GM23338 (cell line): ENCODE measurements at regions not wholly inside any gene's neighbourhood (a gene's known extent, or its start where the extent isn't known, plus 50 kb on each side); places are given as distances from the start of the nearest gene placed in this dataset.

Source experiments
- ATAC-seq: fragments of 200-7000 bp; cut with Tn5 transposase; 3 replicates; pipeline ENCODE4 v1.9.1; 2020
- DNase-seq: peaks from one replicate; pipeline ENCODE4 v3.0.0-alpha.2; 2015; ENCODE audit warnings: low spot score
- H2AFZ ChIP-seq: fragments of 200-600 bp; sonication (generic); 2 replicates; pipeline ENCODE4 v1.8.0; 2016; ENCODE audit warnings: antibody characterized with exemption, mild to moderate bottlenecking, moderate library complexity
- H3F3A ChIP-seq: fragments of 200-600 bp; sonication (generic); replicated peaks from 2 replicates; pipeline ENCODE4 v1.8.0; 2017; ENCODE audit warnings: antibody characterized with exemption, mixed run types, low read depth
- H3K27ac ChIP-seq: fragments of 200-600 bp; sonication (generic); 2 replicates; pipeline ENCODE4 v1.6.1; 2016; ENCODE audit warnings: low read depth
- H3K27me3 ChIP-seq: fragments of 200-600 bp; sonication (generic); 2 replicates; pipeline ENCODE4 v1.8.0; 2016; ENCODE audit warnings: mild to moderate bottlenecking, mixed run types, moderate library complexity; ENCODE audit not compliant: insufficient read depth
- H3K36me3 ChIP-seq: fragments of 200-600 bp; sonication (generic); 2 replicates; pipeline ENCODE4 v1.8.0; 2016; ENCODE audit warnings: mild to moderate bottlenecking; ENCODE audit not compliant: insufficient read depth
- H3K4me1 ChIP-seq: fragments of 200-600 bp; sonication (generic); 2 replicates; pipeline ENCODE4 v1.8.0; 2016; ENCODE audit warnings: mild to moderate bottlenecking, moderate library complexity; ENCODE audit not compliant: insufficient read depth
- H3K4me2 ChIP-seq: fragments of 200-600 bp; sonication (generic); 2 replicates; pipeline ENCODE4 v1.7.1; 2017; ENCODE audit warnings: mixed run types
- H3K4me3 ChIP-seq: fragments of 200-600 bp; sonication (generic); 2 replicates; pipeline ENCODE4 v1.6.1; 2016; ENCODE audit warnings: mixed run types
- H3K79me2 ChIP-seq: fragments of 200-600 bp; sonication (generic); replicated peaks from 2 replicates; pipeline ENCODE4 v1.8.0; 2017; ENCODE audit warnings: mild to moderate bottlenecking; ENCODE audit not compliant: insufficient read depth
- H3K9me2 ChIP-seq: fragments of 200-600 bp; sonication (generic); 2 replicates; pipeline ENCODE4 v1.8.0; 2017; ENCODE audit not compliant: insufficient read depth
- H4K20me1 ChIP-seq: fragments of 200-600 bp; sonication (generic); replicated peaks from 2 replicates; pipeline ENCODE4 v1.8.0; 2017; ENCODE audit warnings: mild to moderate bottlenecking; ENCODE audit not compliant: insufficient read depth
- H3K27ac Mint-ChIP-seq: 2 replicates; pipeline ENCODE4 v1.8.0; 2020; ENCODE audit warnings: inconsistent platforms, mild to moderate bottlenecking, moderate library complexity, mixed read lengths
- H3K27me3 Mint-ChIP-seq: 3 replicates; pipeline ENCODE4 v1.8.0; 2022; ENCODE audit warnings: low read depth, mild to moderate bottlenecking, moderate library complexity, mixed read lengths, inconsistent platforms; ENCODE audit not compliant: insufficient read depth, poor library complexity
- H3K36me3 Mint-ChIP-seq: 3 replicates; pipeline ENCODE4 v1.8.0; 2021; ENCODE audit warnings: low read depth, mild to moderate bottlenecking, inconsistent platforms, moderate library complexity, mixed read lengths
- H3K4me1 Mint-ChIP-seq: 3 replicates; pipeline ENCODE4 v1.8.0; 2020; ENCODE audit warnings: mild to moderate bottlenecking, inconsistent platforms, mixed read lengths
- H3K4me3 Mint-ChIP-seq: 3 replicates; pipeline ENCODE4 v1.8.0; 2021; ENCODE audit warnings: moderate library complexity, mild to moderate bottlenecking, inconsistent platforms, mixed read lengths
- H3K9me3 Mint-ChIP-seq: 3 replicates; pipeline ENCODE4 v1.8.0; 2020; ENCODE audit warnings: moderate library complexity, mild to moderate bottlenecking, inconsistent platforms, mixed read lengths
- CREB1 ChIP-seq: fragments of 250-450 bp; sonication (Bioruptor Pico); IDR thresholded peaks from 2 replicates; pipeline ENCODE4 v1.5.0; 2020; ENCODE audit warnings: low read depth, mild to moderate bottlenecking, moderate library complexity
- EZH2 ChIP-seq: fragments of 200-600 bp; sonication (generic); IDR thresholded peaks from one replicate; pipeline ENCODE4 v1.8.0; 2017; ENCODE audit warnings: antibody characterized with exemption, mild to moderate bottlenecking, low read depth; ENCODE audit not compliant: unreplicated experiment
- NANOG ChIP-seq: IDR thresholded peaks from 2 replicates; pipeline ENCODE4 v1.6.1; 2016; ENCODE audit warnings: antibody characterized with exemption, borderline replicate concordance
- STAT1 ChIP-seq: IDR thresholded peaks from one replicate; pipeline ENCODE4 v1.6.1; 2016; ENCODE audit warnings: antibody characterized with exemption; ENCODE audit not compliant: unreplicated experiment
- ZNF114 ChIP-seq: fragments of 250-450 bp; sonication (Bioruptor Pico); IDR thresholded peaks from 2 replicates; pipeline ENCODE4 v1.5.0; 2020; ENCODE audit warnings: mild to moderate bottlenecking, moderate library complexity
- TF ChIP-seq, protein P1 (sequence below): IDR thresholded peaks from one replicate; pipeline ENCODE4 v1.6.1; 2018; ENCODE audit warnings: antibody characterized with exemption; ENCODE audit not compliant: unreplicated experiment
- TF ChIP-seq, protein P2 (sequence below): IDR thresholded peaks from 2 replicates; pipeline ENCODE4 v1.6.1; 2016; ENCODE audit warnings: antibody characterized with exemption
- TF ChIP-seq, protein P3 (sequence below): fragments of 250-450 bp; sonication (Bioruptor Pico); IDR thresholded peaks from 2 replicates; pipeline ENCODE4 v1.5.0; 2020; ENCODE audit warnings: mild to moderate bottlenecking, moderate library complexity
- TF ChIP-seq, protein P4 (sequence below), 2 experiments: fragments of 200-600 bp in 1 of 2; sonication (generic) in 1 of 2; conservative IDR thresholded peaks; 2 replicates each; pipeline versions ENCODE4 v1.5.1 to v1.6.1; 2016 to 2017; ENCODE audit warnings: antibody characterized with exemption in 2 of 2, low read depth in 2 of 2, mild to moderate bottlenecking in 2 of 2, moderate library complexity in 1 of 2

DNA sequence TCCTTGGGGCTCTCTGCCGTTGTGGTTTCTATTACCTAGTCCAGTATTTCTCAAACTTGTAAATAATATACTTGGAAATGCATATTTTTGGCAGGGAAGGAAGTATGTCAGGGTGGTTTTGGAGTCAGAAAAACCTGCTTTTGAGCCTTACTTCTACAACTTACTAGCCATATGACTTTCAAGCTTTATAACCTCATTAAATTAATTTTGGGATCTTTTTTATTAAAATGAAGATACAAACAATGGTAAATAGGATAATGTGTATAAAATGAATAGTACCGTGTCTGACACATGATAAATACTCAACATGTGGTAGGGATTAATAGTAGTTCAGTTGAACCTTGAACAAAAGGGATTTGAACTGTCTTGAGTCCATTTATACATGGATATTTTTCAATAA lies 406.3 kb downstream of the ATP23 start (continued):
- TF ChIP-seq, protein P1, sequence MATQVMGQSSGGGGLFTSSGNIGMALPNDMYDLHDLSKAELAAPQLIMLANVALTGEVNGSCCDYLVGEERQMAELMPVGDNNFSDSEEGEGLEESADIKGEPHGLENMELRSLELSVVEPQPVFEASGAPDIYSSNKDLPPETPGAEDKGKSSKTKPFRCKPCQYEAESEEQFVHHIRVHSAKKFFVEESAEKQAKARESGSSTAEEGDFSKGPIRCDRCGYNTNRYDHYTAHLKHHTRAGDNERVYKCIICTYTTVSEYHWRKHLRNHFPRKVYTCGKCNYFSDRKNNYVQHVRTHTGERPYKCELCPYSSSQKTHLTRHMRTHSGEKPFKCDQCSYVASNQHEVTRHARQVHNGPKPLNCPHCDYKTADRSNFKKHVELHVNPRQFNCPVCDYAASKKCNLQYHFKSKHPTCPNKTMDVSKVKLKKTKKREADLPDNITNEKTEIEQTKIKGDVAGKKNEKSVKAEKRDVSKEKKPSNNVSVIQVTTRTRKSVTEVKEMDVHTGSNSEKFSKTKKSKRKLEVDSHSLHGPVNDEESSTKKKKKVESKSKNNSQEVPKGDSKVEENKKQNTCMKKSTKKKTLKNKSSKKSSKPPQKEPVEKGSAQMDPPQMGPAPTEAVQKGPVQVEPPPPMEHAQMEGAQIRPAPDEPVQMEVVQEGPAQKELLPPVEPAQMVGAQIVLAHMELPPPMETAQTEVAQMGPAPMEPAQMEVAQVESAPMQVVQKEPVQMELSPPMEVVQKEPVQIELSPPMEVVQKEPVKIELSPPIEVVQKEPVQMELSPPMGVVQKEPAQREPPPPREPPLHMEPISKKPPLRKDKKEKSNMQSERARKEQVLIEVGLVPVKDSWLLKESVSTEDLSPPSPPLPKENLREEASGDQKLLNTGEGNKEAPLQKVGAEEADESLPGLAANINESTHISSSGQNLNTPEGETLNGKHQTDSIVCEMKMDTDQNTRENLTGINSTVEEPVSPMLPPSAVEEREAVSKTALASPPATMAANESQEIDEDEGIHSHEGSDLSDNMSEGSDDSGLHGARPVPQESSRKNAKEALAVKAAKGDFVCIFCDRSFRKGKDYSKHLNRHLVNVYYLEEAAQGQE = no peak
- TF ChIP-seq, protein P2, sequence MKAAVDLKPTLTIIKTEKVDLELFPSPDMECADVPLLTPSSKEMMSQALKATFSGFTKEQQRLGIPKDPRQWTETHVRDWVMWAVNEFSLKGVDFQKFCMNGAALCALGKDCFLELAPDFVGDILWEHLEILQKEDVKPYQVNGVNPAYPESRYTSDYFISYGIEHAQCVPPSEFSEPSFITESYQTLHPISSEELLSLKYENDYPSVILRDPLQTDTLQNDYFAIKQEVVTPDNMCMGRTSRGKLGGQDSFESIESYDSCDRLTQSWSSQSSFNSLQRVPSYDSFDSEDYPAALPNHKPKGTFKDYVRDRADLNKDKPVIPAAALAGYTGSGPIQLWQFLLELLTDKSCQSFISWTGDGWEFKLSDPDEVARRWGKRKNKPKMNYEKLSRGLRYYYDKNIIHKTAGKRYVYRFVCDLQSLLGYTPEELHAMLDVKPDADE = no peak
- no peak for TF ChIP-seq EZH2
- no peak for TF ChIP-seq STAT1
- no peak for TF ChIP-seq ZNF114 (CRISPR knock-in tag)
- TF ChIP-seq NANOG = no peak

DNA sequence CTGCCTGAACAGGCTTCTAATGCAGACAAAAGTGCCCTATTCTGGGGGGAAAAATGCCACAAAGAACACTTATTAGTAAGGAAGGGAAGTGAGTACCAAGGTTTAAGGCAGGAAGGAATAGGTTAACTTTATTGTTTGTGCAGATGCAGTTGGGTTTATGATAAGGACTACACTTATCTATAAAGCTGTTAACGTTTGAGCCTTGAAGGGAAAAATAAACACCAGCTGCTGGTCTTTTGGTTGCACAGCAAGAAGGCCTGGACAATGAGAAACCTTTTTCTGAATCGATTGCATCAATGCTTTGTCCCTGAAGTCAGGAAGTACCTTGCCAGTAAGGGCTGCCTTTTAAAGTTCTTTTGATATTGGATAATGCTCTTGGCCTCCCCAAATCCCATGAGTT lies 407.8 kb downstream of the ATP23 start:
- Histone ChIP-seq H3K36me3 (no peaks in the 10 kb centered on the region), H4K20me1 (no peaks in the 10 kb centered on the region), H3K4me1 (no peaks in the 10 kb centered on the region), H3K4me3 (no peak overlapping the region), H3F3A (no peaks in the 10 kb centered on the region), H2AFZ (no peak overlapping the region), H3K27ac (no peak overlapping the region), H3K9me2 (no peaks in the 10 kb centered on the region), H3K27me3 (no peaks in the 10 kb centered on the region), H3K4me2 (no peak overlapping the region), H3K79me2 (no peaks in the 10 kb centered on the region)
- Mint-ChIP-seq H3K4me1 (no peaks in the 10 kb centered on the region), H3K36me3 (no peaks in the 10 kb centered on the region), H3K27me3 (peaks cover 6% of the 10 kb centered on the region), H3K4me3 (no peak overlapping the region), H3K27ac (no peak overlapping the region), H3K9me3 (no peaks in the 10 kb centered on the region)
- ATAC-seq = no peak
- DNase-seq = no peak
- TF ChIP-seq EZH2 (no peak), ZNF114 (CRISPR knock-in tag) (no peak), STAT1 (no peak), CREB1 (CRISPR knock-in tag) (no peak)
- TF ChIP-seq, protein P3, sequence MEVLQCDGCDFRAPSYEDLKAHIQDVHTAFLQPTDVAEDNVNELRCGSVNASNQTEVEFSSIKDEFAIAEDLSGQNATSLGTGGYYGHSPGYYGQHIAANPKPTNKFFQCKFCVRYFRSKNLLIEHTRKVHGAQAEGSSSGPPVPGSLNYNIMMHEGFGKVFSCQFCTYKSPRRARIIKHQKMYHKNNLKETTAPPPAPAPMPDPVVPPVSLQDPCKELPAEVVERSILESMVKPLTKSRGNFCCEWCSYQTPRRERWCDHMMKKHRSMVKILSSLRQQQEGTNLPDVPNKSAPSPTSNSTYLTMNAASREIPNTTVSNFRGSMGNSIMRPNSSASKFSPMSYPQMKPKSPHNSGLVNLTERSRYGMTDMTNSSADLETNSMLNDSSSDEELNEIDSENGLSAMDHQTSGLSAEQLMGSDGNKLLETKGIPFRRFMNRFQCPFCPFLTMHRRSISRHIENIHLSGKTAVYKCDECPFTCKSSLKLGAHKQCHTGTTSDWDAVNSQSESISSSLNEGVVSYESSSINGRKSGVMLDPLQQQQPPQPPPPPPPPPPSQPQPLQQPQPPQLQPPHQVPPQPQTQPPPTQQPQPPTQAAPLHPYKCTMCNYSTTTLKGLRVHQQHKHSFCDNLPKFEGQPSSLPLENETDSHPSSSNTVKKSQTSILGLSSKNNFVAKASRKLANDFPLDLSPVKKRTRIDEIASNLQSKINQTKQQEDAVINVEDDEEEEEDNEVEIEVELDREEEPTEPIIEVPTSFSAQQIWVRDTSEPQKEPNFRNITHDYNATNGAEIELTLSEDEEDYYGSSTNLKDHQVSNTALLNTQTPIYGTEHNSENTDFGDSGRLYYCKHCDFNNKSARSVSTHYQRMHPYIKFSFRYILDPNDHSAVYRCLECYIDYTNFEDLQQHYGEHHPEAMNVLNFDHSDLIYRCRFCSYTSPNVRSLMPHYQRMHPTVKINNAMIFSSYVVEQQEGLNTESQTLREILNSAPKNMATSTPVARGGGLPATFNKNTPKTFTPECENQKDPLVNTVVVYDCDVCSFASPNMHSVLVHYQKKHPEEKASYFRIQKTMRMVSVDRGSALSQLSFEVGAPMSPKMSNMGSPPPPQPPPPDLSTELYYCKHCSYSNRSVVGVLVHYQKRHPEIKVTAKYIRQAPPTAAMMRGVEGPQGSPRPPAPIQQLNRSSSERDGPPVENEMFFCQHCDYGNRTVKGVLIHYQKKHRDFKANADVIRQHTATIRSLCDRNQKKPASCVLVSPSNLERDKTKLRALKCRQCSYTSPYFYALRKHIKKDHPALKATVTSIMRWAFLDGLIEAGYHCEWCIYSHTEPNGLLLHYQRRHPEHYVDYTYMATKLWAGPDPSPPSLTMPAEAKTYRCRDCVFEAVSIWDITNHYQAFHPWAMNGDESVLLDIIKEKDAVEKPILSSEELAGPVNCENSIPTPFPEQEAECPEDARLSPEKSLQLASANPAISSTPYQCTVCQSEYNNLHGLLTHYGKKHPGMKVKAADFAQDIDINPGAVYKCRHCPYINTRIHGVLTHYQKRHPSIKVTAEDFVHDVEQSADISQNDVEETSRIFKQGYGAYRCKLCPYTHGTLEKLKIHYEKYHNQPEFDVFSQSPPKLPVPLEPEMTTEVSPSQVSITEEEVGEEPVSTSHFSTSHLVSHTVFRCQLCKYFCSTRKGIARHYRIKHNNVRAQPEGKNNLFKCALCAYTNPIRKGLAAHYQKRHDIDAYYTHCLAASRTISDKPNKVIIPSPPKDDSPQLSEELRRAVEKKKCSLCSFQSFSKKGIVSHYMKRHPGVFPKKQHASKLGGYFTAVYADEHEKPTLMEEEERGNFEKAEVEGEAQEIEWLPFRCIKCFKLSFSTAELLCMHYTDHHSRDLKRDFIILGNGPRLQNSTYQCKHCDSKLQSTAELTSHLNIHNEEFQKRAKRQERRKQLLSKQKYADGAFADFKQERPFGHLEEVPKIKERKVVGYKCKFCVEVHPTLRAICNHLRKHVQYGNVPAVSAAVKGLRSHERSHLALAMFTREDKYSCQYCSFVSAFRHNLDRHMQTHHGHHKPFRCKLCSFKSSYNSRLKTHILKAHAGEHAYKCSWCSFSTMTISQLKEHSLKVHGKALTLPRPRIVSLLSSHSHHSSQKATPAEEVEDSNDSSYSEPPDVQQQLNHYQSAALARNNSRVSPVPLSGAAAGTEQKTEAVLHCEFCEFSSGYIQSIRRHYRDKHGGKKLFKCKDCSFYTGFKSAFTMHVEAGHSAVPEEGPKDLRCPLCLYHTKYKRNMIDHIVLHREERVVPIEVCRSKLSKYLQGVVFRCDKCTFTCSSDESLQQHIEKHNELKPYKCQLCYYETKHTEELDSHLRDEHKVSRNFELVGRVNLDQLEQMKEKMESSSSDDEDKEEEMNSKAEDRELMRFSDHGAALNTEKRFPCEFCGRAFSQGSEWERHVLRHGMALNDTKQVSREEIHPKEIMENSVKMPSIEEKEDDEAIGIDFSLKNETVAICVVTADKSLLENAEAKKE (CRISPR knock-in tag) = no peak
- TF ChIP-seq, protein P4, sequence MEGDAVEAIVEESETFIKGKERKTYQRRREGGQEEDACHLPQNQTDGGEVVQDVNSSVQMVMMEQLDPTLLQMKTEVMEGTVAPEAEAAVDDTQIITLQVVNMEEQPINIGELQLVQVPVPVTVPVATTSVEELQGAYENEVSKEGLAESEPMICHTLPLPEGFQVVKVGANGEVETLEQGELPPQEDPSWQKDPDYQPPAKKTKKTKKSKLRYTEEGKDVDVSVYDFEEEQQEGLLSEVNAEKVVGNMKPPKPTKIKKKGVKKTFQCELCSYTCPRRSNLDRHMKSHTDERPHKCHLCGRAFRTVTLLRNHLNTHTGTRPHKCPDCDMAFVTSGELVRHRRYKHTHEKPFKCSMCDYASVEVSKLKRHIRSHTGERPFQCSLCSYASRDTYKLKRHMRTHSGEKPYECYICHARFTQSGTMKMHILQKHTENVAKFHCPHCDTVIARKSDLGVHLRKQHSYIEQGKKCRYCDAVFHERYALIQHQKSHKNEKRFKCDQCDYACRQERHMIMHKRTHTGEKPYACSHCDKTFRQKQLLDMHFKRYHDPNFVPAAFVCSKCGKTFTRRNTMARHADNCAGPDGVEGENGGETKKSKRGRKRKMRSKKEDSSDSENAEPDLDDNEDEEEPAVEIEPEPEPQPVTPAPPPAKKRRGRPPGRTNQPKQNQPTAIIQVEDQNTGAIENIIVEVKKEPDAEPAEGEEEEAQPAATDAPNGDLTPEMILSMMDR (conservative IDR thresholded peaks at IDR 0.05; ENCODE audit: low read depth in 2 of 2) = no peak
